GM18858 (cell line): ENCODE measurements at regions not wholly inside any gene's neighbourhood (a gene's known extent, or its start where the extent isn't known, plus 50 kb on each side); places are given as distances from the start of the nearest gene placed in this dataset.
A peak's percentile ranks its signal among the peaks of the same experiment; 100 is the strongest.

Experiments
- ATAC-seq: cut with Tn5 transposase; IDR thresholded peaks from one replicate; pipeline ENCODE4 v1.9.1; 2021; ENCODE audit not compliant: unreplicated experiment

- no peak for ATAC-seq
These were observed 540.6 kb downstream of the EBF1 start for GRCh38 chr5:158559066-158559465.

- ATAC-seq, result no peak
These were observed 545.8 kb downstream of the EBF1 start for GRCh38 chr5:158553962-158554336.

DNA sequence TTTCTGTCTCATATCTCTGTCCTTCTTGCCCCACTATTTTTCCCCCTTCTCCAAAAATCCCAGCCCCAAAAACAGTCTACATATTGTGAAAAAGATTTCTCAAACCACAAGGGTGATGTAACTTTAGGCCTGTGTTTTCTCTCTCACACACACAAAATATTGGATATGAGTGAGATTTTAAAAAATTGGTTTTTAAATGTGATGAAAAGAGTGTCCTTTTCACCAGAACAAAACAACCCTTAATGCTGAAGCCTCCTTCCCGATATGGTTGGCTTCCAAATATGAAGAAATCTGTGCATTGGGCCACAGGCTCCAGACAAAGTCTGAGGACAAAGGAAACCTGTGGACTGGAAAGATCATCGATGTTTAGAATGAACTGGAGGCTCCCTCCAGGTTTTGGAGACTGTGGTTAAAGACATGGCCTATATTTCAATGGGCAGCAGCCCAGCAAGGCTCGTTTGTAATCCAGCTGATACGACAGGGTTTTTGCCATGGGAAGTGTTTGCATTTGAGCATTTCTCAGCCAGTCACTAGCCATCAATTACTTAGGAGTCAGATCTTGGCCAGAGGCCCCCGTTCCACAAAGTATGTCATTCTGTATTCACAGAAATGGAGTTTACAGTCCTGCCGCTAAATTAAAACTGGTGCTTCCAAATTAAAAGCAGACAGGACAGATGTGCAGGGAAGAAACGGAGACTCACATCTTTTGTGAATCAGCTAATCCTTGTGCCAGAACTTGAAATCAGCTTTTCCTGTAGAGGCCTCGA lies 546.3 kb downstream of the EBF1 start:
- ATAC-seq, result no peak

- no peak for ATAC-seq
These were observed 547.5 kb downstream of the EBF1 start for GRCh38 chr5:158552241-158552640.

- ATAC-seq, result no peak
These were observed 550.4 kb downstream of the EBF1 start for GRCh38 chr5:158549311-158549710.

DNA sequence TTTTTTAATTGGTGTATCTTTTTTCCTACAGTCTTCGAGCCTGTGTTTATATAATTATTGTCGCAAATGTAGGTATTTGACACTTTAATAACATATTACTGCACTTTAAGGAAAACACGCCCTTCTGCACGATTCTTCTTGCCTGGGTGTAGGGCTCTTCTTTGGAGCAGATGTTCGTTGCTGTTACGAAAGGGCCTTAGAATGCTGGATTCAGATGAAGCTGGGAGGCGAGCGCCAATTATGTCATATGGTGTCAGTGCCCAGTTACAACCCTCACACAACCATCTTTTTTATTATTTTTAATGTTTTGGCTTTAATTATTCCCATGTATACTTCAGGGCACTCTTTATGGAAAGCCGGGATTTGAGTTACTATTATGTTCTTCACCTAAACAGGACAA lies 553.0 kb downstream of the EBF1 start:
- ATAC-seq, result no peak

DNA sequence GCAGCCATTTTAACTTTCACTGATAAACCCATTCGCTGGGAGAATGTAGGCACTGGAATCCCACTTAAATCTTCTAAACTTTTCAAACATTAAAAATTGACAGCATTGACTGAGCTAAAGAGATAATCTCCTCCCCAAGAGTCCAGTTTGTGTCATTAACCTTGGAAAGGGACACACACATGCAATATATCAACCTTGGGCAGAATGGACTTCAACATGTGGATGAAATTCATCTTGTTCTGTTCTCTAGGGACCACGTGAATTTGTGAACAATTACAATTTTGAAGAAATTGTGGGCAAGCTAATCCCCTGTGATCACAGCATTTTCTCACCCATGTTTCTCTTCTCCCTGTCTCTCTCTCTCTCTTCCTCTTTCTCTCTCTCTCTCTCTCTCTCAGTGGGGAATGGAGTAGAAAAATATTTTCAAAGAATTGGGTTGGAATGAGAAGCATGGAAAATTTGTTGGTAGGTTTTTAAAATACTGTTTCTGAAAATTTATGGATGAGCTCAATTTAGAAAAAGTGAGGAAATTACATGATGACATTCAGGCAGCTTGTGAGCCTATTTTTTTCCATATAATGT lies 553.7 kb downstream of the EBF1 start:
- no peak for ATAC-seq

DNA sequence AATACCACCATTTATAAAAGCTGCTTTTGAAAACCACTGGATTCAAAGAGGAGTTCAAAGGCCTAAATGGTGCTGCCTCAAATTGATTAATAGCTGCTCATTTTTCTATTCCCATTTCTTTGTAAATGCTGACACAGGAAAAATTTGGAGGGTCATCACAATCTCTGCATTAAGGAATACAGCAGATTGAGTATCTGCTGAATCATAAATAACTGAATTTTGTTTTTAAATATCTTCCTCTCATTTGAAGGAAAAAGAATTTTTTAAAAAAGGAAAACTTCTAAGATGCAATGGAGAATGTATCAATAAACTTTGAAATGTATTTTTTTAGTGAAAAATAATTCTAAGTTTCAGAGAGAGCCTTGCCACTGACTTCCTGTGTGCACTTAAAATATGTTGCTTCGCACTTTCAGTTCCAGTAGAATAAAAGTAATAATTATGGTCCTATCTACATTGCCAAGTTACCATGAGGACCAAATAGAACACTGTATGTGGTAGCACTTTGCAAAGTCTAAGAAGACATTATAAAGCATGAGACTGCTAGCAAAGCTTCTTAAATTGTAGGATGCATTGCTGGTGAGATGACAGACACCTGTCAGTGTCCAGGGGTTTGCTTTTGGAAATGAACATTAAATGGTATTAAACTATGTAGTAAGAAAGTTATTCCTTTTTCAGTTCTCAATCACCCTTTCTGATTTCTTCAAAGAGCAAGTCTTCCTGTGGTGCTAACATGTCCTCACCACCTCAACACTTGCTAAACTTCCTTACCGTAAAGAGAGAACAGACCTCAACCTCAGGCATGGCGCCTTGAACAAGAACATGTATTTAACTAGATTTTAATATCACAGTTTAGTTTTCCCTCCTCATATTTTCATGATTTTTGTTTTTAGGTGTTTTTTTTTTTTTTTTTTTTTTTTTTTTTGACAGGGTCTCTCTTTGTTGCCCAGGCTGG lies 555.1 kb downstream of the EBF1 start:
- ATAC-seq, result no peak

DNA sequence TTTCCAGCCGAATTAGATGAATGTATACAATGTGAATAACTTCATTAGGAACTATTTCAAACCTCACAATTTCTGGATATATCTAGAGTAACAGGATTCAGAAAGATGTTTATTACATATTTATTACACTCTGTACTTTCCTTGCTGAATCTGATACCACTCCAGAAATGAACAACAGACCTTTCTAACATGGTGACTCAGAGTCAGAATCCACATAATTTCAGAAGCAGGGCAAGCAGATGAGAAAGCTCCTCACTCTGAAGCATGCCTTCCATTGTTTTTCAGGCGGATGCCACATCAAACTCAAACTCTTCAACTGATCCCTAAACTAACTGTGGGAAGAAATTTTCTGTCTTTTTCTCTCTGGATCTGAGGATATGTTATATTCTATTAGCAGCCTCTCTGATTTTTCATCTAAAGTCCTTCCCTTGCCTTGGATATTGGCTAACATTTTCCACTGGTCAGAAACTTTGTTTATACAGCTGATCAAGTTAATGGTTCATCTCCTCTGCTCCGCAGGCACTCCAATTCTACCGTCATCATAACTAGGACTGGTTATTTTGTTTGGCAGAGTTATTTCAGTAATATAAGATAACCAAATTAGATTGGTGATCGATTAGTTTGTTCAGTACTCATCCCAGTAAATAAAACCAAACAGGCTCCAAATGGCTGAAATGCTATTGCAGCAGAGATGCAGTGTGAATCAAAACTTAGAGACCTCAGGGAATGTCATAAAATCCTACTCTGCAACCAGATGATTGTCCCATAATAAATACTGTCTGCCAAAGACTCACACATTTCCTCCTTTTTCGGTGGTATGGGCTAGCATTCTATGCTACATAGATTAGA lies 556.0 kb downstream of the EBF1 start:
- no peak for ATAC-seq

DNA sequence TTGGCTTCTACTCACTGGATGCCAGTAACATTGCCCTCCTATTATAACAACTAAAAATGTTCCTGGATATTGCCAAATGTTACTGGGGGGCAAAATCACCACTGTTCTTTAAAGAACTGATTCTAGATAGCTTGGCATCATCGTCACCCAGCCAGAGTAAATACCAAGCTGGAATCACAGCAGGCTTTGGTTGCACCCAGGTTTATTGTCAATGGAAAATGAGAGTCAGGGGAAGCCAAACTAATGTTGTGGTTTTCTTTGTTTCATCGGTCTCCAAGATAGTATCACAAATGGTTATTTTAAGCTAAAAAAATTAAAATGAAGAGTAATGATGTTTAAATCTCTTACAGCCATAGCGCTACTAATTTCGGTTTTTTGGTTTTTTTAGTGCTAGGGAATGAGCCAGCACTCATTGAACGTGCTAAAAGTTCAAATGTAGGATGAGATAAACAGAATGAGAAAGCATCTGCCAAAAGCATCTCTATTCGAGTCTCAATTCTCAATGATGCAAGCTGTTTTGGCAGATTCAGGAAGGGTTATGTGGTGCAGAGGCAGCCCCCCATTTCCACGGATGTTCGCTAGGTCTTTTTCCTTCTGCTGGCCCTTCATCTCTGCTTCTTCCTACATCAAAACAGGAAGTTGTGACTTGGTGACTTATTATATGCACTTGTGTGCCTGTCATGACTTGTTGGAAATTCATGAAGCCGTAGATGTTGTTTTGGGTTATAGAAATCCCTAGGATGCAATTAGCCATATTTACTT lies 558.0 kb downstream of the EBF1 start:
- no peak for ATAC-seq

- peak; percentile 66 for ATAC-seq
These were observed 561.1 kb downstream of the EBF1 start for GRCh38 chr5:158538506-158539074.

DNA sequence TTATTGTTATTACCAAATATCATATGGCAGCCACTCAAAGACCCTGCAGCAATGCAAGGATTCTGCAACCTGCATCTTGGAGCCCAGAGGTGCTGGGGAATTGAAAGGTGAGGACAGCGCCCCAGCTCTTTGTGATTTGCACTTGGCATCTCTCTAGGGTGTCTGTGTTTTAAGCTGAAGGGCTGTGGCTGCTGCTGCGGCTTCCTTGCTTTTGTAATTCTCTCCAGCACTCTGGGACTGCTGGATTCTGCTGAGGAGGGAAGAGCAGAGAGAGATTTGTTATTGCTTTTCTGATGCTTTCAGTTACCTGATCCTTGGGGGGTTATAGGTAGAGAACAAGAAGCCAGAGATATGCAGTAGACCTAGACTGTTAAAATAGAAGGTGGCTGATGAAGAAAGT lies 562.4 kb downstream of the EBF1 start:
- no peak for ATAC-seq

DNA sequence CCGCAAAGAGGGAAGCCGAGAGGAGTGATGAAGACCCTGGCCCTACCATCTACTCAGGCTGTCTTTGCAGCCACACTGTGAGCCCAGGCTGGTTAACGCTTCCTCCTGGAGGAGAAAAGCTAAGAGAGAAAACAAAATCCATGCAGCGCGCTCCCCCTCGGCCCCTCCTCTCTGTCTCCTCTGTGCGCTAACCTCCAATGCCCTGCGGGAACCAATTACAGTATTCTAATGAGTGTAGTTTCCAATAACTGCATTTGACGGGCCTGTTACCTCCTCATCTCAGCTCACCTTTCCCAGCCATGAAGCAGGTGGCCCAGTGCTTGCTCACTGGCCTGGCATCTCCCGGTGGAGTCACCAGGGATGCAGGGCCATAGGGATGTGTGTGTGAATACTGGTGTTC lies 565.5 kb downstream of the EBF1 start:
- no peak for ATAC-seq

DNA sequence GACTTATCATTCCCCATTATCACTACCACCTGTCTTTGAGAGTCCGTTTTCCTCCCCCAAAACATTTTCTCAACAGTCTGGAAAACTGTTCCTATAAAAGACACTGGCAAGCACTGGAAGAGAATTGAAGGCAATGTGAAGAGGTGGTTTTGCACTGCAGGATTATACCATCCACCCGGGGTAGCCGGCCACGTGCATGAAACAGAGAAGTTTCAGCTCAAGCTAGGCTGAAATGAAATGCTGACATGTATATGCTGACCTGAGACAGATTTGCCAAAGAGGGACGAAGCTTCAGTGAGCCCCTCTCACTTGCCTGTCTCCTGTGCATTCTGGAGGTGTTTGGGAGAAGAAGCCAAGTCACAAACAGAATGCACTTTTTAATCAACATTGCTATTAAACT lies 567.0 kb downstream of the EBF1 start:
- ATAC-seq, result no peak

- no peak for ATAC-seq
These were observed 567.9 kb downstream of the EBF1 start for GRCh38 chr5:158531860-158532259.

- no peak for ATAC-seq
These were observed 569.6 kb downstream of the EBF1 start for GRCh38 chr5:158530115-158530514.

- ATAC-seq, result no peak
These were observed 570.3 kb downstream of the EBF1 start for GRCh38 chr5:158529454-158529853.

GRCh38 chr5:158525663-158526062 lies 574.1 kb downstream of the EBF1 start:
- no peak for ATAC-seq

DNA sequence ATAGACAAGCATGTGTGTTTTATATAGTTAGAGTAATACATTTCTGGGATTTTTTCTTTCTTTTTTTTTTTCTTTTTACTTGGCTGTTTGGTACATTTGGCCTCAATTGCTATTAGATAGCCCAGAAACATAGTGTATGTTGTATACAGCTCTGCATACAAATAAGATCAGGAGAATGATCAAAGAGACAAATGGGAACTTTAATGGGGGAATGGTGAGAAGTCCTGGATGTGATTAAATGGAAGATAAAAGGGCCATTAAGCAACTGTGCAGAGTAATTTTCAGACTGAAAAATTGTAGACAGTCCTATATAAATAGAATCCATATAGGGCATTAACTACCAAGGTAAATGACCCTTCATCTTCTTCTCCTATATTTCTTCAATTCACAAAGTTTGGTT lies 575.6 kb downstream of the EBF1 start:
- no peak for ATAC-seq

DNA sequence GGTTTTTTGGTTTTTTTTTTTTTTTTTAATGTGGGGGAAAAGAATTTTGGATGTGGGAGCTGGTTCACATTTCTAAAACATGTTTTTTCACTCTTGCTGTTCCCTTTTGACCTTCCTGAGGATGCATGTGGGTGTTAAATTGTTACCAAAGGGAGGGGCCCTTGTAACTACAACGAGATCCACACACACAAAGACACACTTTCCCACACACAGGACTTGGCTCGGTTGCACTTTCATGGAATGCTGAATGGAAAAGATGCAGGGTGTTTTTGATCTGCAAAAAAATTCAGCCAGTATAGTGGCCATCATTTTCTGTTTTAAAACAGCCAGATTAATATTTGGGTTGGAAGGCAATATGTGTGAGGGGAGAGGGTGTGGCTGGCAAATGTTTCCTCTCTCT lies 576.9 kb downstream of the EBF1 start:
- no peak for ATAC-seq
